K562 (cell line): ENCODE measurements at regions not wholly inside any gene's neighbourhood (a gene's known extent, or its start where the extent isn't known, plus 50 kb on each side); places are given as distances from the start of the nearest gene placed in this dataset.
A peak's percentile ranks its signal among the peaks of the same experiment; 100 is the strongest.

Experiments used
- ATAC-seq: fragments of 200-7000 bp; cut with Tn5 transposase; 3 replicates; pipeline ENCODE4 v1.9.1; 2020; ENCODE audit warnings: moderate library complexity
- BruUV-seq: library from RNA; stranded (reverse); fragments of 400-500 nt; replicated peaks from 2 replicates; lab custom pipeline; 2021; lab: Mats Ljungman, UMichigan
- CTCF ChIA-PET: fragments of 300-600 bp; formaldehyde crosslinking; extraction: SDS; loops from one replicate; lab custom pipeline; 2021; ENCODE audit warnings: low intra/inter-chr PET ratio; lab: Yijun Ruan, JAX
- POLR2A ChIA-PET: fragments of 300-600, 350-650 bp; sonication (Branson Sonifier 250); formaldehyde crosslinking; extraction: SDS; loops from one replicate; lab custom pipeline; 2021; ENCODE audit warnings: antibody characterized with exemption, inconsistent platforms; lab: Yijun Ruan, JAX
- DNase-seq, 4 experiments: peaks; one replicate each; pipeline versions ENCODE4 v3.0.0 to v3.0.0-alpha.2; 2011 to 2018; ENCODE audit warnings: low spot score in 3 of 4, mixed read lengths in 3 of 4; ENCODE audit errors: extremely low read depth in 1 of 4
- FAIRE-seq: peaks from 2 replicates; lab custom pipeline; 2011; peaks lifted over from hg19 to GRCh38; lab: Jason Lieb, UNC
- H2AFZ ChIP-seq: 2 replicates; pipeline ENCODE4 v1.6.0; 2011; ENCODE audit warnings: low read depth, low read length, control low read depth, inconsistent platforms
- H3K27ac ChIP-seq: fragments of 200-600 bp; 3 replicates; pipeline ENCODE4 v1.8.0; 2011; ENCODE audit warnings: low read depth, mild to moderate bottlenecking, control low read depth, inconsistent platforms, low read length, moderate library complexity, mixed read lengths; ENCODE audit errors: extremely low read depth
- H3K27me3 ChIP-seq, 2 experiments: fragments of 300-600 bp in 1 of 2; 2 replicates in 1 of 2; 3 replicates in 1 of 2; pipeline versions ENCODE4 v1.6.0 to v1.8.0; 2011; ENCODE audit warnings: inconsistent platforms in 2 of 2, low read length in 2 of 2, mild to moderate bottlenecking in 1 of 2, mixed read lengths in 1 of 2, moderate library complexity in 1 of 2; ENCODE audit not compliant: control insufficient read depth in 2 of 2, insufficient read depth in 2 of 2
- H3K36me3 ChIP-seq: fragments of 300-600 bp; 3 replicates; pipeline ENCODE4 v1.8.0; 2011; ENCODE audit warnings: mild to moderate bottlenecking, low read length, inconsistent platforms; ENCODE audit not compliant: control insufficient read depth, insufficient read depth
- H3K4me1 ChIP-seq, 2 experiments: fragments of 200-600 bp in 1 of 2; replicated peaks in 1 of 2; 2 replicates in 1 of 2; 3 replicates in 1 of 2; pipeline versions ENCODE4 v1.5.1 to v1.8.0; 2011; ENCODE audit warnings: inconsistent platforms in 2 of 2, low read length in 2 of 2, mild to moderate bottlenecking in 1 of 2, mixed read lengths in 1 of 2, moderate library complexity in 1 of 2; ENCODE audit not compliant: control insufficient read depth in 2 of 2, insufficient read depth in 2 of 2
- H3K4me2 ChIP-seq: 2 replicates; pipeline ENCODE4 v1.6.1; 2011; ENCODE audit warnings: low read length, control low read depth, inconsistent platforms, mixed read lengths; ENCODE audit not compliant: insufficient read depth
- H3K4me3 ChIP-seq: fragments of 200-600 bp; sonication (generic), shearing (Covaris generic); 2 replicates; pipeline ENCODE4 v1.5.1; 2016; ENCODE audit warnings: control low read depth, inconsistent platforms
- H3K79me2 ChIP-seq: fragments of 200-600 bp; 3 replicates; pipeline ENCODE4 v1.8.0; 2011; ENCODE audit warnings: low read length, inconsistent platforms; ENCODE audit not compliant: control insufficient read depth, insufficient read depth
- H3K9ac ChIP-seq, 2 experiments: 2 replicates each; pipeline versions ENCODE4 v1.6.0 to v1.6.1; 2011; ENCODE audit warnings: low read depth in 2 of 2, low read length in 2 of 2, control low read depth in 1 of 2, inconsistent platforms in 1 of 2, mild to moderate bottlenecking in 1 of 2, mixed read lengths in 1 of 2; ENCODE audit not compliant: insufficient read depth in 1 of 2
- H3K9me1 ChIP-seq: one replicate; pipeline ENCODE4 v1.6.0; 2011; ENCODE audit warnings: inconsistent platforms, mild to moderate bottlenecking, low read length, moderate library complexity; ENCODE audit not compliant: control insufficient read depth, insufficient read depth
- H3K9me3 ChIP-seq: replicated peaks from 2 replicates; pipeline ENCODE4 v1.5.1; 2011; ENCODE audit warnings: low read depth, low read length, inconsistent platforms; ENCODE audit not compliant: control insufficient read depth, insufficient read depth
- H4K20me1 ChIP-seq: replicated peaks from 2 replicates; pipeline ENCODE4 v1.6.1; 2011; ENCODE audit warnings: low read length, inconsistent platforms, mixed read lengths; ENCODE audit not compliant: control insufficient read depth, insufficient read depth
- ATF1 ChIP-seq, 2 experiments: fragments of 450-650 bp in 1 of 2; IDR thresholded peaks; 2 replicates each; pipeline ENCODE4 v1.6.1; 2016; ENCODE audit warnings: missing compliant biosample characterization in 1 of 2, missing genetic modification characterization in 1 of 2
- CBFA2T2 ChIP-seq: fragments of 450-650 bp; conservative IDR thresholded peaks from 2 replicates; pipeline ENCODE4 v1.6.1; 2017; ENCODE audit warnings: mild to moderate bottlenecking
- CTBP1 ChIP-seq: fragments of 450-650 bp; IDR thresholded peaks from 2 replicates; pipeline ENCODE4 v1.6.1; 2016; ENCODE audit warnings: borderline replicate concordance
- EWSR1 ChIP-seq: fragments of 450-650 bp; IDR thresholded peaks from 2 replicates; pipeline ENCODE4 v1.6.1; 2018; ENCODE audit warnings: borderline replicate concordance, mild to moderate bottlenecking, low read depth, moderate library complexity; ENCODE audit not compliant: partially characterized antibody
- MYC ChIP-seq, 2 experiments: fragments of 250-450 bp in 1 of 2; sonication (Bioruptor Pico) in 1 of 2; IDR thresholded peaks; 2 replicates each; pipeline versions ENCODE4 v1.5.1 to v1.6.1; 2012 to 2021; ENCODE audit warnings: low read depth in 2 of 2, borderline replicate concordance in 1 of 2, improper control_type of control experiment in 1 of 2, low read length in 1 of 2, mild to moderate bottlenecking in 1 of 2, moderate library complexity in 1 of 2
- RAD21 ChIP-seq, 2 experiments: fragments of 250-450 bp in 1 of 2; fragments of 450-650 bp in 1 of 2; sonication (Bioruptor Pico) in 1 of 2; formaldehyde crosslinking in 1 of 2; IDR thresholded peaks in 1 of 2; conservative IDR thresholded peaks in 1 of 2; 2 replicates each; pipeline versions ENCODE4 v1.4.0 to v1.8.0; 2020 to 2022; ENCODE audit warnings: mild to moderate bottlenecking in 2 of 2, moderate library complexity in 1 of 2
- SMAD4 ChIP-seq: fragments of 250-450 bp; sonication (Bioruptor Pico); conservative IDR thresholded peaks from 2 replicates; pipeline ENCODE4 v1.8.0; 2021; ENCODE audit warnings: inconsistent platforms, mild to moderate bottlenecking, moderate library complexity
- WGBS: fragments of 100-300 bp; shearing (Covaris generic); methylation state at CpG from one replicate; pipeline ENCODE4 v1.1.6; 2016; ENCODE audit warnings: low coverage, mixed read lengths; ENCODE audit not compliant: insufficient coverage; ENCODE audit errors: missing lambda C conversion rate; 5-methylcytosine and 5-hydroxymethylcytosine counted together
- in situ Hi-C: fragments of 300-500 bp; cut with MboI; formaldehyde crosslinking; loops from 4 replicates; pipeline ENCODE4 v1.15.0; 2018; ENCODE audit warnings: inconsistent platforms, mixed read lengths
- intact Hi-C: fragments of 100-400 bp; cut with micrococcal nuclease; formaldehyde crosslinking; loops from 2 replicates; pipeline ENCODE4 v1.14.2; 2022
- TF ChIP-seq, protein P1 (sequence below), 3 experiments: IDR thresholded peaks in 2 of 3; conservative IDR thresholded peaks in 1 of 3; 2 replicates each; pipeline ENCODE4 v1.5.1; 2011 to 2012; ENCODE audit warnings: low read length in 3 of 3, mild to moderate bottlenecking in 3 of 3, control low read depth in 2 of 3, improper control_type of control experiment in 1 of 3, inconsistent platforms in 1 of 3, low read depth in 1 of 3, mixed read lengths in 1 of 3, moderate library complexity in 1 of 3; ENCODE audit not compliant: insufficient read depth in 2 of 3

DNA sequence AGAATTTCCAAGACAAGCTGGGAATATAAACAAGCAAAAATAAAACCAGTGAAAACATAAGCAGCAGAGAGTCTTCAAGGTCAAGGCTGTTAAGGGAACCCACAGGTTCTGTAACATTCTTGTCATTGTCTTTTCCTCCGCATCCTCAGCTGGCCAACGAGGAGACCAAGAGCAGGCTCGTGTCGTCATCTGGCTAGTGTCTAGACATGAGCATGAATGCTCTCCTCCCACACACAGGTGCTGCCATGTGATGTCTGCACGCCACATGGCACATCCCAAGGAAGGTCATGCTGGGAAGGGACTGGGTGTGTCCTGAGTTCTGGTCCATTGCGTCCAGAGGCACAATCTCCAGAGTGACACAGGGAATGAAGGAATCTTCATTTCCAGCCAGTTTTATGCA, 156.2 kb downstream of the POLR2M start:
- no peak overlapping the region for H3K9ac ChIP-seq
- ATAC-seq (no peak), FAIRE-seq (no peak), DNase-seq (peak in 1 of 4 experiments; percentile 4)
- ChIA-PET POLR2A (interaction anchor here (2.5 kb wide), 1 partner anchor 11 kb away, joined by 7 read pairs; no protein-coding TSS in a partner anchor), CTCF (no interaction called here)
- H3K4me3 ChIP-seq = no peak overlapping the region
- no peaks in the 10 kb centered on the region for H3K79me2 ChIP-seq
- no peak overlapping the region for H2AFZ ChIP-seq
- H3K4me2 ChIP-seq = no peak overlapping the region
- H3K9me1 ChIP-seq = no peaks in the 10 kb centered on the region
- in situ Hi-C loops = loop anchor here (10.0 kb wide), 1 partner anchor 322 kb away; no protein-coding TSS in a partner anchor
- TF ChIP-seq MYC (IDR thresholded peaks at IDR 0.05; ENCODE audit: low read depth, low read length) (no peak), MYC (CRISPR knock-in tag; IDR thresholded peaks at IDR 0.05; ENCODE audit: borderline replicate concordance, low read depth) (no peak), CTBP1 (0 out of 2 replicates have a peak, but pooled peaks have one; percentile 29), ATF1 (CRISPR knock-in tag; IDR thresholded peaks at IDR 0.05) (no peak), ATF1 (tag; IDR thresholded peaks at IDR 0.05) (0 out of 2 replicates have a peak, but pooled peaks have one; percentile 15), CBFA2T2 (peak; percentile 11; the same call in 1 of the 2 replicates), SMAD4 (CRISPR knock-in tag) (peak; percentile 89)
- BruUV-seq = no TSS peak
- no peak overlapping the region for H3K27ac ChIP-seq
- peaks cover 4 to 8% of the 10 kb centered on the region in 2 experiments for H3K27me3 ChIP-seq
- H3K9me3 ChIP-seq = no peaks in the 10 kb centered on the region
- intact Hi-C loops = no loop called here
- H4K20me1 ChIP-seq = no peaks in the 10 kb centered on the region
- H3K4me1 ChIP-seq = no peaks in the 10 kb centered on the region
- no peaks in the 10 kb centered on the region for H3K36me3 ChIP-seq
- 10% methylated on average over 6 of the region's 6 CpGs for whole genome bisulfite sequencing

DNA sequence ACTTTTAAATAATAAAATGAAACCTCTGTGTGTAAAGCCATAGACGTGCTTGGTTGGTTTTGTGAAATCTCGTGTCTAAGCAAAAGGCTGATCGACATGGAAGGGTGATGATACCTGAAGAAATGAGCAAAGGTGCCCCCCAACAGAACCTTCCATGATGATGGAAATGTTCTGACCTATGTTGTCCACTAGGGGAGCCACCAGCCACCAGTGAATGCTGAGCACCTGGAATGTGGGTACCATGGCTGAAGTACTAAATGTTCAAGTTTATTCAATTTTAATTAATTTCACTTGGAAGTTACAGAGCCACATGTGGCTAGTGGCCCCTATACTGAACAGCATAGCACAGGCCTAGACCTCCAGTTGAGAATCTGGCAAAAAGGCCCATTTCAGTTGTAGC, 158.8 kb downstream of the POLR2M start:
- Histone ChIP-seq H3K9me1 (no peaks in the 10 kb centered on the region), H3K36me3 (no peaks in the 10 kb centered on the region)
- WGBS = 2% methylated on average over 3 of the region's 3 CpGs

More for the DNA sequence above, 158.8 kb downstream of the POLR2M start:
- peak; percentile 23 to 44 (median 40) for DNase-seq
- H3K9ac ChIP-seq = no peak overlapping the region
- no peak overlapping the region for H2AFZ ChIP-seq
- CTCF ChIA-PET = interaction anchor here (0.7 to 2.5 kb wide), 2 partner anchors 10 to 206 kb away, joined by 3 to 10 read pairs; no protein-coding TSS in a partner anchor
- ATAC-seq = peak; percentile 85
- intact Hi-C loops (no loop called here), in situ Hi-C loops (loop anchor here (5.0 to 10.0 kb wide), 2 partner anchors 202 to 320 kb away; partner anchors contain the start of gene ALDH1A2)
- H3K27me3 ChIP-seq = peaks cover 0 to 8% of the 10 kb centered on the region in 2 experiments; a peak in 2 of 5 replicates
- POLR2A ChIA-PET = interaction anchor here (1.8 kb wide), 1 partner anchor 10 kb away, joined by 3 read pairs; no protein-coding TSS in a partner anchor
- BruUV-seq = no TSS peak
- no peaks in the 10 kb centered on the region for H3K4me1 ChIP-seq
- no peaks in the 10 kb centered on the region for H3K79me2 ChIP-seq
- H3K4me3 ChIP-seq = no peak overlapping the region
- FAIRE-seq = peak; percentile 76
- H3K4me2 ChIP-seq = no peak overlapping the region
- no peaks in the 10 kb centered on the region for H4K20me1 ChIP-seq
- H3K9me3 ChIP-seq = no peaks in the 10 kb centered on the region
- TF ChIP-seq RAD21 (CRISPR knock-in tag; conservative IDR thresholded peaks at IDR 0.05 in 1 of 2, IDR thresholded peaks at IDR 0.05 in 1 of 2) = peak in 1 of 2 experiments; percentile 39; a peak in 2 of 4 replicates
- TF ChIP-seq, protein P1, sequence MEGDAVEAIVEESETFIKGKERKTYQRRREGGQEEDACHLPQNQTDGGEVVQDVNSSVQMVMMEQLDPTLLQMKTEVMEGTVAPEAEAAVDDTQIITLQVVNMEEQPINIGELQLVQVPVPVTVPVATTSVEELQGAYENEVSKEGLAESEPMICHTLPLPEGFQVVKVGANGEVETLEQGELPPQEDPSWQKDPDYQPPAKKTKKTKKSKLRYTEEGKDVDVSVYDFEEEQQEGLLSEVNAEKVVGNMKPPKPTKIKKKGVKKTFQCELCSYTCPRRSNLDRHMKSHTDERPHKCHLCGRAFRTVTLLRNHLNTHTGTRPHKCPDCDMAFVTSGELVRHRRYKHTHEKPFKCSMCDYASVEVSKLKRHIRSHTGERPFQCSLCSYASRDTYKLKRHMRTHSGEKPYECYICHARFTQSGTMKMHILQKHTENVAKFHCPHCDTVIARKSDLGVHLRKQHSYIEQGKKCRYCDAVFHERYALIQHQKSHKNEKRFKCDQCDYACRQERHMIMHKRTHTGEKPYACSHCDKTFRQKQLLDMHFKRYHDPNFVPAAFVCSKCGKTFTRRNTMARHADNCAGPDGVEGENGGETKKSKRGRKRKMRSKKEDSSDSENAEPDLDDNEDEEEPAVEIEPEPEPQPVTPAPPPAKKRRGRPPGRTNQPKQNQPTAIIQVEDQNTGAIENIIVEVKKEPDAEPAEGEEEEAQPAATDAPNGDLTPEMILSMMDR (IDR thresholded peaks at IDR 0.05 in 2 of 3, conservative IDR thresholded peaks at IDR 0.05 in 1 of 3; ENCODE audit: insufficient read depth in 2 of 3, low read depth in 1 of 3, low read length in 3 of 3) = peak; percentile 62 to 69 (median 66)
- no peak for TF ChIP-seq EWSR1
- no peak overlapping the region for H3K27ac ChIP-seq
